VCaP (cell line): ENCODE measurements at regions not wholly inside any gene's neighbourhood (a gene's known extent, or its start where the extent isn't known, plus 50 kb on each side); places are given as distances from the start of the nearest gene placed in this dataset.

Experiments
- H3K27ac ChIP-seq: fragments of 450-650 bp; 2 replicates; pipeline ENCODE4 v1.5.1; 2017
- TF ChIP-seq, protein P1 (sequence below): fragments of 450-650 bp; conservative IDR thresholded peaks from 2 replicates; pipeline ENCODE4 v1.5.1; 2017; ENCODE audit warnings: mild to moderate bottlenecking, moderate library complexity

DNA sequence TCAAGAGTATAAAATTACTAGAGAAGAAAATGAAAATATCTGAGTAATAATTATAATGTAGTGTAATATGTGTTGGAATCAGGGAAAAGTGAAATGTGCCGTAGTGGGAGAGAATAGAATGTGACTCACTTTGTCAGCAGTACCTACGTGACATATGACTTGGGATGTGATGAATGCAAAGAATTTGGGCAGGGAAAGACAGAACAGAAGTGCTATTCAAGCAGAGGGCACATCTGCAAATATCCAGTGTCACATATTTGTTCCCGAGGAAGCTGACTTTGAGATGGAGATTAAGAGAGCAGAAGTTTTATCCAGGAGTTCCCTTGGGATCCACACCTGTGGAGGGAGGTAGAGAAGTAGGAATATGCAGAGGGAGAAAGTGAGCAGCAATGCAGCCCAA is 69.3 kb upstream of the HS3ST1 start:
- TF ChIP-seq, protein P1, sequence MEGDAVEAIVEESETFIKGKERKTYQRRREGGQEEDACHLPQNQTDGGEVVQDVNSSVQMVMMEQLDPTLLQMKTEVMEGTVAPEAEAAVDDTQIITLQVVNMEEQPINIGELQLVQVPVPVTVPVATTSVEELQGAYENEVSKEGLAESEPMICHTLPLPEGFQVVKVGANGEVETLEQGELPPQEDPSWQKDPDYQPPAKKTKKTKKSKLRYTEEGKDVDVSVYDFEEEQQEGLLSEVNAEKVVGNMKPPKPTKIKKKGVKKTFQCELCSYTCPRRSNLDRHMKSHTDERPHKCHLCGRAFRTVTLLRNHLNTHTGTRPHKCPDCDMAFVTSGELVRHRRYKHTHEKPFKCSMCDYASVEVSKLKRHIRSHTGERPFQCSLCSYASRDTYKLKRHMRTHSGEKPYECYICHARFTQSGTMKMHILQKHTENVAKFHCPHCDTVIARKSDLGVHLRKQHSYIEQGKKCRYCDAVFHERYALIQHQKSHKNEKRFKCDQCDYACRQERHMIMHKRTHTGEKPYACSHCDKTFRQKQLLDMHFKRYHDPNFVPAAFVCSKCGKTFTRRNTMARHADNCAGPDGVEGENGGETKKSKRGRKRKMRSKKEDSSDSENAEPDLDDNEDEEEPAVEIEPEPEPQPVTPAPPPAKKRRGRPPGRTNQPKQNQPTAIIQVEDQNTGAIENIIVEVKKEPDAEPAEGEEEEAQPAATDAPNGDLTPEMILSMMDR: no peak
- H3K27ac ChIP-seq: no peak overlapping the region

DNA sequence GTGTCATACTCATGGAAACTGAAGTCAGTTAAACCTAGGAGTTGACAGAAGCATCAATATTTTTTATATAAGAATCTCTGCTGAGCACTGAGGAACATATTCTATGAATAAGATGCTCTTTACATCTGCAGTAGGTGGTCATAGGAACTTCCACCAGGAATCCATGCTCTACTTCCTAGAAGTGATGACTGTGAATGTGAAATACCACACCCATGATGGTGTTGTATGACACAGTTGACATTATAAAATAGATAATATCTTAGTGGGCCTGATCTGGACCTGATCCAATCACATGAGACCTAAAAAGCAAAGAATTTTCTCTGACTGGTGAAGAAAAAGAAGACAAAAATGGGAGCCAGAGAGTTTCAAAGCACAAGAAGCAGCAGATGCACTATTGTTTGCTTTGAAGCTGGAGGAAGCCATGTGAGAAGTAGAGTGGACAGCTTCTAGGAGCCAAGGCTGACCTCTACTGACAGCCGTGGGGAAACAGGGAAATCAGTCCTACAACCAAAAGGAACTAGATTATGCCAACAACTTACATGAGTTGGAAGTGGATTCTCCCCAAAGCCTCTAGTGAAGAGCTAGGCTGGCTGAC is 68.6 kb upstream of the HS3ST1 start:
- H3K27ac ChIP-seq: no peak overlapping the region

DNA sequence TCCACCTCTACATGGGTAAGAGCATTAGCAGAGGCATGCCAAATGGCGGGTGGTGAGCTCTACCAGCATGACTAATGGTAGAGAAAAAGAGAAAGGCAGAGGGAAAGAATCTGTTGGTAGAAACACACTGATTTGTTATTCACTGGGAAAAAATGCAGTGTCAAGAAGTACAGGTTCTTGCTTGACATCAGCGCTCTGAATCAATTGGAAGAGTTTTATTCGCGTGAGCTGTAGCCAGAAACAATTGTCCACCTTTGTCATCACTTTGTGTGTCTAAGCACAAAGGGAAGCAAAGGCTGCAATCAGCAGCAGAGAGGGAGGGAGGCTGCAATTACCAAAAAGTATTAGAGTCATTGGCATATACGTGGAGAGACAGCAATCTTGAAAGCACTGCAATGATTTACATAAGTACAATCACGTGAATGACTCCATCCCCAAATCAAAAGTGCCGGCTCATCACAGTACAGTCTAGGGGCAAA is 67.7 kb upstream of the HS3ST1 start:
- no peak overlapping the region for H3K27ac ChIP-seq
- TF ChIP-seq, protein P1: no peak

More for the DNA sequence above, 68.6 kb upstream of the HS3ST1 start:
- TF ChIP-seq, protein P1: no peak

DNA sequence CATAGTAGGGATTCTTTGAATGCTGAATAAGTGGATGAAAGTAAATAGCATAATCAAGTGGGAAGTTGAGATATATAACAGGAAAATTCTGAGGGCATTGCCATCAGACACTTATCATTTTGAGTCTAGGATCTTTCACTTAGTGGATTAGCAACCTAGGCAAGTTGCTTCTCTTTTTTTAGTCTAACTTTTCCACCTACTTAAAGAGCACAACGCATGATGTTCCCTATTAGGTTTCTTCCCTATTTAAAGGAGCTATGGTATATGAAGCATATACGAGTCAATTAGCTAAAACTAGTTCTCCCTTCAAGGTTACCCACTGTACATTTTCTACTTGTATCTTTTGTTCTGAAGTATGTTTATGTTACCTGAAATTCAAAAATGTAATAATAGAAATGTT is 67.1 kb upstream of the HS3ST1 start:
- no peak overlapping the region for H3K27ac ChIP-seq
- TF ChIP-seq, protein P1: no peak

DNA sequence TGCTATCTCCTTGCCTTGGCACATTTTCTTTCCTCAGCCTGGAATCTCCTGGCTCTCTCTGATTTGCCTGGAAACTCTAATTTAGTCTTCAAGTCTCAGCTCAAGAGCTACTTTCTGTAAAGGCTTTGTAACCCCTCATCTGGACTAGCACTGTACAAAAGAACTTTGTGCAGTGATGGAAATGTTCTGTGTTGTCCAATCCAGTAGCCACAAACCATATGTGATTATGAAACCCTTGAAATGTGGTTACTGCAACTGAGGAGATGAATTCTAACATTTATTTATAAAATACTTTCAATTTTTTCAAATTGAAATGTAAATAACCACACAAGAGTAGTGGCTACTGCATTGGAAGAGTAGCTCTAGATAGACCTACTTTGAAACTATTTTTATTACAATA is 66.6 kb upstream of the HS3ST1 start:
- H3K27ac ChIP-seq: no peak overlapping the region
- TF ChIP-seq, protein P1: no peak

DNA sequence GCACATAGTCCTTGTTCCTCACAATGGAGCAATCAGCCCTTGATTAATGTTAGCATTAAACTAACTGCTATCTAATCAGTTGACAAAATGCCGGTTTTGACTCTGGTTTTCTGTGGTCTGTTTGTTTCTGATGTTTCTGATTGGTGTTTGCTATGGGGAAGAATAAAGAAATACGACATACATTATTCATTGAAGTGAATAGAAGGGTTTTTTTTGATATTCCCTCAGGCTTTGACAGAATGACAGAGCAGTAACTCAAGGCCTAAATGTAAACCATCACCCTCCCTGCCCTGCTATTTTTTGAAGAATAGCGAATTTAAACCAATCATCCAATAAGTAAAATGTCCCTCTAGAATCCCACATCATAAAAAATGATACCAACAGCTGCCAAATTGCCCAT is 65.5 kb upstream of the HS3ST1 start:
- TF ChIP-seq, protein P1: no peak
- no peak overlapping the region for H3K27ac ChIP-seq

DNA sequence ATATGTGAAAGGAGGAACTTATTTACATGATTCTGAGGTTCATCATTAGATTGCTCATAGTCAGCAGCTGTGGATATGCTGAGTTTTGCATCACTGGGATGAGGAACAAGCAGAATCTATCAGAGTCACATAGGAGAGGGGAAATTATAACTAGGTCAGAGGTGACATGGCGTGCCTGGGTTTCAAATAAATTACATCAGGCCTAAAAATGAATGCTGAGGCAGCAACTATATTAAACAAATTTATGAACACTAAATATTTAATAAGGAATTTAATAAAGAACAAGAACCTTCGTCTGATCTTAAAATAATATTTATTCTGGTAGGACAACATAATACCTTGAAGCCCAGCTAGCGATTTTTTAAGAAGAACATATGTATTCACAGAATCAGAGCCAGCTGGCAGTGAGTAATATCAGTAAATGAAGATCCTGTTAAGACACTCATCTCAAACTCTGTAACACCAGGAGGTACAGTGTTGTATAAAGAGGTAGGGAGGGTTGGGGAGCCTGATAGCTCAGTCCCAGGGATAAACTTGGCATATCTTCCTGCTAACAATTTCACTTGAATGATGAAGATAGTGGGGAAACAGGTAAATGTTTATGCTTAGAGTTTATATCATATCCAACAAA is 60.9 kb upstream of the HS3ST1 start:
- H3K27ac ChIP-seq: peak overlapping the region; percentile 42; the same call in 1 of the 2 replicates
- TF ChIP-seq, protein P1: no peak
